ENCODE measurements at regions not wholly inside any gene's neighbourhood (a gene's known extent, or its start where the extent isn't known, plus 50 kb on each side); places are given as distances from the start of the nearest gene placed in this dataset.
"Not testable (repeated sequence)": the region's sequence is repeated elsewhere in the genome, so short reads cannot be mapped to it uniquely, and the experiment has no call there.

DNA sequence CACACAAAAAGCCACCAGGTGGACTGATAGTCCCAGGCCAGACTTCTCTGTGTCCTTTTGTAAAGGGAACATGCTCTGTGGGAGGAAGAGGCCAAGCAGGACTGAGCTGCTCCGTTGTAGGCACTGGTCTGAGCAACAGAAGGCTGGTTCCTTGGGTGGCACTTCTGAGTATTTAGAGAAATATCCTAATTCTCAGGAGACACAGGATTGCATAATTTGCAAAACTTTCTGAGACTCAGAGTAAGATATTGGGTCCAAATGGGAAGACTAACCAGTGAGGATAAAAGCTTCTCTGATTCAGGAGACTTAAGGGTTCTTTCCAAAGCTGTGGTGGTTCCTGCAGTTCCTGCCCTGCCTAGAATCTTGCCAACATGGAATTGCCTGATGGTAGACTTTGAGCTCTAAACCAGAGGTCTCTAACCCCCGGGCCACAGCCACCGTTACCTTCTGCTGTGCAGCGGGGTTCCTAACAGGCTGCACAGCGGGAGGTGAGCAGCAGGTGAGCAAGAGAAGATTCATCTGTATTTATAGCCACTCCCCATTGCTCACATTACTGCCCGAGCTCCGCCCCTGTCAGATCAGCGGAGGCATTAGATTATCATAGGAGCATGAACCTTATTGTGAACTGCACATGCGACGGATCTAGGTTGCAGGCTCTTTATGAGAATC, 107.0 kb downstream of the OLIG3 start:
- no peak for DNase-seq (ENCODE audit: extremely low spot score, unreplicated experiment)
- Mint-ChIP-seq H3K9me3 (peaks cover 9% of the 10 kb centered on the region), H3K4me1 (ENCODE audit: unreplicated experiment) (no peaks in the 10 kb centered on the region), H3K27me3 (peaks cover 7% of the 10 kb centered on the region), H3K4me3 (no peak overlapping the region), H3K36me3 (no peaks in the 10 kb centered on the region), H3K27ac (no peak overlapping the region)
- no peak for TF ChIP-seq CTCF (conservative IDR thresholded peaks at IDR 0.05)

DNA sequence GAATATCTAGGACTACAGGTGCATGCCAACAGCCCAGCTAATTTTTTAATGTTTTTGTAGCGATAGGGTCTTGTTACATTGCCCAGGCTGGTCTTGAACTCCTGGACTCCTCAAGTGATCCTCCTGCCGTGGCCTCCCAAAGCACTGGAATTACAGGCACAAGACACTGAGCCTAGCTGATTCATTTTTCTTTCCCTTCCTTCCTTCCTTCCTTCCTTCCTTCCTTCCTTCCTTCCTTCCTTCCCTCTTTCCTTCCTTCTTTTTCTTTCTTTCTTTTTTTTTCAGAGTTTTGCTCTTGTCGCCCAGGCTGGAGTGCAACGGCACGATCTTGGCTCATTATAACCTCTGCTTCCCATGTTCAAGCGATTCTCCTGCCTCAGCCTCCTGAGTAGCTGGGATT, 110.9 kb downstream of the OLIG3 start:
- not testable (repeated sequence) for H3K27me3 Mint-ChIP-seq

GRCh38 chr6:137378090-137378369, 116.2 kb downstream of the OLIG3 start:
- no peak for DNase-seq (ENCODE audit: extremely low spot score, unreplicated experiment)
- Mint-ChIP-seq H3K4me3 (no peak overlapping the region), H3K27ac (no peak overlapping the region), H3K36me3 (no peaks in the 10 kb centered on the region), H3K9me3 (peaks cover 7% of the 10 kb centered on the region), H3K27me3 (no peaks in the 10 kb centered on the region), H3K4me1 (ENCODE audit: unreplicated experiment) (no peaks in the 10 kb centered on the region)
- TF ChIP-seq CTCF (conservative IDR thresholded peaks at IDR 0.05): no peak

More for the DNA sequence above, 110.9 kb downstream of the OLIG3 start:
- not testable (repeated sequence) for H3K4me3 Mint-ChIP-seq; DNase-seq (ENCODE audit: extremely low spot score, unreplicated experiment); H3K4me1 Mint-ChIP-seq (ENCODE audit: unreplicated experiment); H3K36me3 Mint-ChIP-seq; H3K27ac Mint-ChIP-seq
- peaks cover 13% of the 10 kb centered on the region for H3K9me3 Mint-ChIP-seq

GRCh38 chr6:137373296-137373695, 120.9 kb downstream of the OLIG3 start:
- DNase-seq (ENCODE audit: extremely low spot score, unreplicated experiment): no peak
- TF ChIP-seq CTCF (conservative IDR thresholded peaks at IDR 0.05): no peak
- Mint-ChIP-seq H3K9me3 (peaks cover 4% of the 10 kb centered on the region), H3K27ac (no peak overlapping the region), H3K4me1 (ENCODE audit: unreplicated experiment) (peaks cover 4% of the 10 kb centered on the region), H3K27me3 (no peaks in the 10 kb centered on the region), H3K36me3 (no peaks in the 10 kb centered on the region), H3K4me3 (no peak overlapping the region)

DNA sequence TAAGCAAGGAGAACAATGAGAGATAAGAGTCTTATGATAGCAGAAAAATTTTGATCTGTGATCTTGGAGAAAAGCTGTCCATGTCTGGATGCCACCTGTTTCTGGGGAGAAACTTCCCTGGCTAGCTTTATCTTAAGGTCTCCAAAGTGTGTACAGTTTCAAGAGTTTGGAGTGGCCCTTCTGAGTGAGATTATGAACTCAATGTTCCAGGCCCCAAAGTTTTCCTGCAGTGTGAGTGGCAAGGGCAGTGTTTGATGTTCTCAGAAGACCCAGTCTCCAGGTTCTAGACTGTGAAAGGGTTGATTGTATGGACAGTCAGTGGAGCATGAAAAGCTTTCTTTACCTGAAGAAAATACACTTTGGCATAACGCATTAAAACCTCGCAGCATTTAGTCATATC, 121.7 kb downstream of the OLIG3 start:
- no peak overlapping the region for H3K4me3 Mint-ChIP-seq
- H3K36me3 Mint-ChIP-seq: no peaks in the 10 kb centered on the region
- H3K27me3 Mint-ChIP-seq: no peaks in the 10 kb centered on the region
- H3K27ac Mint-ChIP-seq: no peak overlapping the region
- TF ChIP-seq CTCF (conservative IDR thresholded peaks at IDR 0.05): no peak
- peaks cover 4% of the 10 kb centered on the region for H3K4me1 Mint-ChIP-seq (ENCODE audit: unreplicated experiment)
- H3K9me3 Mint-ChIP-seq: peaks cover 4% of the 10 kb centered on the region
- DNase-seq (ENCODE audit: extremely low spot score, unreplicated experiment): no peak

DNA sequence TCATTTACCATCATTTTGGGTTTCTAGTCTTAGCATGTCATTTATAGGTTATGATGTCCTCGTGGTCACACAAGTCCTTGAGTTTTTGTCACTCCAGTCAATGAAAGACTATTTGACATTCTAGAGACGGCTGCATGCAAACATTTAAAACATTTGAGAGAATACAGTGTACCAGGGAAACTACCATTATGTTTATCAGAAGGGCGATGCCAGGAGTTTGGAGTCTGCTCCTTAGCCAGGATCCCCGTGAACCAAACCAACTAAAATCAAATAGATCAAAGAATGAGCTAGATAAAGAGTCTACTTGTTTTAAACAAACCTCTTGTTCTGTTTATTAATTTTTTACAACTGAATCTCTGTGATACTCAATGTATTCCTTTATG, 122.6 kb downstream of the OLIG3 start:
- peaks cover 4% of the 10 kb centered on the region for H3K4me1 Mint-ChIP-seq (ENCODE audit: unreplicated experiment)
- H3K27ac Mint-ChIP-seq: no peak overlapping the region
- H3K4me3 Mint-ChIP-seq: no peak overlapping the region
- TF ChIP-seq CTCF (conservative IDR thresholded peaks at IDR 0.05): no peak
- H3K9me3 Mint-ChIP-seq: peaks cover 4% of the 10 kb centered on the region
- no peaks in the 10 kb centered on the region for H3K36me3 Mint-ChIP-seq
- H3K27me3 Mint-ChIP-seq: no peaks in the 10 kb centered on the region
- DNase-seq (ENCODE audit: extremely low spot score, unreplicated experiment): no peak

Data from type B pancreatic cell (in vitro differentiated cells).